ENCODE measurements at regions not wholly inside any gene's neighbourhood (a gene's known extent, or its start where the extent isn't known, plus 50 kb on each side); places are given as distances from the start of the nearest gene placed in this dataset.
A peak's percentile ranks its signal among the peaks of the same experiment; 100 is the strongest.

- Histone ChIP-seq H2BK5ac (ENCODE audit: low read length) (no peak overlapping the region), H2AFZ (ENCODE audit: low read length) (peak overlapping the region; percentile 14), H2BK15ac (ENCODE audit: low read length) (no peak overlapping the region), H3K4ac (ENCODE audit: low read length) (no peak overlapping the region), H3K18ac (ENCODE audit: low read length) (no peak overlapping the region), H2BK120ac (ENCODE audit: low read depth, low read length) (no peak overlapping the region), H3K14ac (ENCODE audit: low read length) (no peak overlapping the region), H3K4me1 (ENCODE audit: control insufficient read depth in 2 of 2, insufficient read depth in 1 of 2, low read depth in 1 of 2, low read length in 2 of 2) (peaks cover 0 to 7% of the 10 kb centered on the region in 2 donors), H3K4me2 (ENCODE audit: insufficient read depth, low read length, poor library complexity, severe bottlenecking) (no peak overlapping the region), H3K23ac (ENCODE audit: low read depth, low read length, poor library complexity) (no peak overlapping the region), H3K79me1 (ENCODE audit: low read depth, low read length) (no peaks in the 10 kb centered on the region), H3K9ac (ENCODE audit: low read depth, low read length, poor library complexity) (no peak overlapping the region), H3K9me3 (replicated peaks in 1 of 2; ENCODE audit: control insufficient read depth in 2 of 2, insufficient read depth in 1 of 2, low read depth in 1 of 2, low read length in 2 of 2) (peaks cover 0 to 3% of the 10 kb centered on the region in 2 donors), H4K91ac (ENCODE audit: low read depth, low read length, poor library complexity) (no peak overlapping the region), H3K27me3 (ENCODE audit: control insufficient read depth in 3 of 3, insufficient read depth in 3 of 3, low read depth in 1 of 3, low read length in 3 of 3) (no peaks in the 10 kb centered on the region), H2AK5ac (ENCODE audit: low read depth, low read length) (no peak overlapping the region), H2BK12ac (ENCODE audit: low read length) (no peak overlapping the region), H3K36me3 (replicated peaks in 1 of 2; ENCODE audit: control insufficient read depth in 2 of 2, insufficient read depth in 2 of 2, low read length in 2 of 2) (no peaks in the 10 kb centered on the region), H4K8ac (ENCODE audit: low read depth, low read length) (no peak overlapping the region), H3K4me3 (ENCODE audit: low read length in 2 of 2) (no peak overlapping the region), H3K27ac (replicated peaks; ENCODE audit: low read length) (no peak overlapping the region)
- DNase-seq (ENCODE audit: low spot score), result no peak
- WGBS, 2 donors (ENCODE audit: extremely low coverage in 2 of 2, insufficient read length in 2 of 2, insufficient replicate concordance in 1 of 2), result no CpG with 5 or more reads among the region's 3 CpGs
These were observed 295.8 kb downstream of the COG6 start for GRCh38 chr13:39951301-39951700.

- H2BK120ac ChIP-seq (ENCODE audit: low read depth, low read length), result no peak overlapping the region
- H3K14ac ChIP-seq (ENCODE audit: low read length), result no peak overlapping the region
- no peak overlapping the region for H2BK15ac ChIP-seq (ENCODE audit: low read length)
- no peak overlapping the region for H2BK12ac ChIP-seq (ENCODE audit: low read length)
- H4K91ac ChIP-seq (ENCODE audit: low read depth, low read length, poor library complexity), result no peak overlapping the region
- no peak overlapping the region for H3K4me3 ChIP-seq (ENCODE audit: low read length in 2 of 2)
- H3K4me2 ChIP-seq (ENCODE audit: insufficient read depth, low read length, poor library complexity, severe bottlenecking), result no peak overlapping the region
- H3K9me3 ChIP-seq (replicated peaks in 1 of 2; ENCODE audit: control insufficient read depth in 2 of 2, insufficient read depth in 1 of 2, low read depth in 1 of 2, low read length in 2 of 2), result peaks cover 0 to 3% of the 10 kb centered on the region in 2 donors
- DNase-seq (ENCODE audit: low spot score), result no peak
- H2AK5ac ChIP-seq (ENCODE audit: low read depth, low read length), result no peak overlapping the region
- no peak overlapping the region for H3K27ac ChIP-seq (replicated peaks; ENCODE audit: low read length)
- H3K79me1 ChIP-seq (ENCODE audit: low read depth, low read length), result no peaks in the 10 kb centered on the region
- no peak overlapping the region for H3K9ac ChIP-seq (ENCODE audit: low read depth, low read length, poor library complexity)
- H3K18ac ChIP-seq (ENCODE audit: low read length), result no peak overlapping the region
- no peak overlapping the region for H4K8ac ChIP-seq (ENCODE audit: low read depth, low read length)
- H3K4me1 ChIP-seq (ENCODE audit: control insufficient read depth in 2 of 2, insufficient read depth in 1 of 2, low read depth in 1 of 2, low read length in 2 of 2), result peaks cover 0 to 7% of the 10 kb centered on the region in 2 donors
- WGBS, 2 donors (ENCODE audit: extremely low coverage in 2 of 2, insufficient read length in 2 of 2, insufficient replicate concordance in 1 of 2), result no CpG with 5 or more reads among the region's 4 CpGs
- H2BK5ac ChIP-seq (ENCODE audit: low read length), result no peak overlapping the region
- no peaks in the 10 kb centered on the region for H3K36me3 ChIP-seq (replicated peaks in 1 of 2; ENCODE audit: control insufficient read depth in 2 of 2, insufficient read depth in 2 of 2, low read length in 2 of 2)
- peak overlapping the region; percentile 25 for H2AFZ ChIP-seq (ENCODE audit: low read length)
- no peak overlapping the region for H3K4ac ChIP-seq (ENCODE audit: low read length)
- H3K23ac ChIP-seq (ENCODE audit: low read depth, low read length, poor library complexity), result no peak overlapping the region
- H3K27me3 ChIP-seq (ENCODE audit: control insufficient read depth in 3 of 3, insufficient read depth in 3 of 3, low read depth in 1 of 3, low read length in 3 of 3), result no peaks in the 10 kb centered on the region
These were observed 297.1 kb downstream of the COG6 start for GRCh38 chr13:39952249-39953233.

GRCh38 chr13:39954476-39954875 lies 299.0 kb downstream of the COG6 start:
- no peaks in the 10 kb centered on the region for H3K79me1 ChIP-seq (ENCODE audit: low read depth, low read length)

GRCh38 chr13:39955560-39955959 lies 300.1 kb downstream of the COG6 start:
- Histone ChIP-seq H3K18ac (ENCODE audit: low read length) (no peak overlapping the region), H3K9me3 (replicated peaks in 1 of 2; ENCODE audit: control insufficient read depth in 2 of 2, insufficient read depth in 1 of 2, low read depth in 1 of 2, low read length in 2 of 2) (no peaks in the 10 kb centered on the region), H3K27ac (replicated peaks; ENCODE audit: low read length) (no peak overlapping the region), H4K91ac (ENCODE audit: low read depth, low read length, poor library complexity) (no peak overlapping the region), H3K36me3 (replicated peaks in 1 of 2; ENCODE audit: control insufficient read depth in 2 of 2, insufficient read depth in 2 of 2, low read length in 2 of 2) (no peaks in the 10 kb centered on the region), H2BK120ac (ENCODE audit: low read depth, low read length) (no peak overlapping the region), H2AK5ac (ENCODE audit: low read depth, low read length) (no peak overlapping the region), H2AFZ (ENCODE audit: low read length) (no peak overlapping the region), H3K9ac (ENCODE audit: low read depth, low read length, poor library complexity) (no peak overlapping the region), H3K4me2 (ENCODE audit: insufficient read depth, low read length, poor library complexity, severe bottlenecking) (no peak overlapping the region), H2BK12ac (ENCODE audit: low read length) (no peak overlapping the region), H3K79me1 (ENCODE audit: low read depth, low read length) (no peaks in the 10 kb centered on the region), H2BK15ac (ENCODE audit: low read length) (no peak overlapping the region), H3K23ac (ENCODE audit: low read depth, low read length, poor library complexity) (no peak overlapping the region), H3K4ac (ENCODE audit: low read length) (no peak overlapping the region), H3K4me1 (ENCODE audit: control insufficient read depth in 2 of 2, insufficient read depth in 1 of 2, low read depth in 1 of 2, low read length in 2 of 2) (peaks cover 0 to 11% of the 10 kb centered on the region in 2 donors), H3K14ac (ENCODE audit: low read length) (no peak overlapping the region), H3K27me3 (ENCODE audit: control insufficient read depth in 3 of 3, insufficient read depth in 3 of 3, low read depth in 1 of 3, low read length in 3 of 3) (no peaks in the 10 kb centered on the region), H2BK5ac (ENCODE audit: low read length) (no peak overlapping the region), H3K4me3 (ENCODE audit: low read length in 2 of 2) (no peak overlapping the region), H4K8ac (ENCODE audit: low read depth, low read length) (no peak overlapping the region)
- no peak for DNase-seq (ENCODE audit: low spot score)
- WGBS, 2 donors (ENCODE audit: extremely low coverage in 2 of 2, insufficient read length in 2 of 2, insufficient replicate concordance in 1 of 2), result no CpG with 5 or more reads among the region's 1 CpG

More at GRCh38 chr13:39954476-39954875, 299.0 kb downstream of the COG6 start:
- H3K27ac ChIP-seq (replicated peaks; ENCODE audit: low read length), result no peak overlapping the region
- H3K14ac ChIP-seq (ENCODE audit: low read length), result no peak overlapping the region
- H3K4me2 ChIP-seq (ENCODE audit: insufficient read depth, low read length, poor library complexity, severe bottlenecking), result no peak overlapping the region
- no peaks in the 10 kb centered on the region for H3K27me3 ChIP-seq (ENCODE audit: control insufficient read depth in 3 of 3, insufficient read depth in 3 of 3, low read depth in 1 of 3, low read length in 3 of 3)
- H3K36me3 ChIP-seq (replicated peaks in 1 of 2; ENCODE audit: control insufficient read depth in 2 of 2, insufficient read depth in 2 of 2, low read length in 2 of 2), result no peaks in the 10 kb centered on the region
- no peak overlapping the region for H3K23ac ChIP-seq (ENCODE audit: low read depth, low read length, poor library complexity)
- no peak for DNase-seq (ENCODE audit: low spot score)
- no peak overlapping the region for H2AFZ ChIP-seq (ENCODE audit: low read length)
- no CpG with 5 or more reads among the region's 4 CpGs for WGBS, 2 donors (ENCODE audit: extremely low coverage in 2 of 2, insufficient read length in 2 of 2, insufficient replicate concordance in 1 of 2)
- H2BK120ac ChIP-seq (ENCODE audit: low read depth, low read length), result no peak overlapping the region
- no peaks in the 10 kb centered on the region for H3K9me3 ChIP-seq (replicated peaks in 1 of 2; ENCODE audit: control insufficient read depth in 2 of 2, insufficient read depth in 1 of 2, low read depth in 1 of 2, low read length in 2 of 2)
- H3K4ac ChIP-seq (ENCODE audit: low read length), result no peak overlapping the region
- no peak overlapping the region for H2BK5ac ChIP-seq (ENCODE audit: low read length)
- H2AK5ac ChIP-seq (ENCODE audit: low read depth, low read length), result no peak overlapping the region
- no peak overlapping the region for H4K8ac ChIP-seq (ENCODE audit: low read depth, low read length)
- H3K4me1 ChIP-seq (ENCODE audit: control insufficient read depth in 2 of 2, insufficient read depth in 1 of 2, low read depth in 1 of 2, low read length in 2 of 2), result peaks cover 0 to 6% of the 10 kb centered on the region in 2 donors
- H3K9ac ChIP-seq (ENCODE audit: low read depth, low read length, poor library complexity), result no peak overlapping the region
- no peak overlapping the region for H4K91ac ChIP-seq (ENCODE audit: low read depth, low read length, poor library complexity)
- no peak overlapping the region for H2BK15ac ChIP-seq (ENCODE audit: low read length)
- no peak overlapping the region for H2BK12ac ChIP-seq (ENCODE audit: low read length)
- no peak overlapping the region for H3K18ac ChIP-seq (ENCODE audit: low read length)
- H3K4me3 ChIP-seq (ENCODE audit: low read length in 2 of 2), result no peak overlapping the region

All from neuronal stem cell (in vitro differentiated cells).